PC-9 (cell line): ENCODE measurements at regions not wholly inside any gene's neighbourhood (a gene's known extent, or its start where the extent isn't known, plus 50 kb on each side); places are given as distances from the start of the nearest gene placed in this dataset.

Experiments used
- BruUV-seq: library from RNA; stranded (reverse); fragments of 400-500 nt; replicated peaks from 2 replicates; lab custom pipeline; 2021; lab: Mats Ljungman, UMichigan
- CTCF ChIA-PET: fragments of 300-600 bp; sonication (Branson Sonifier 250); formaldehyde crosslinking; loops from one replicate; lab custom pipeline; 2022; ENCODE audit warnings: antibody characterized with exemption; lab: Charles Lee
- POLR2A ChIA-PET: fragments of 300-600 bp; sonication (Branson Sonifier 250); formaldehyde crosslinking; loops from one replicate; lab custom pipeline; 2022; ENCODE audit warnings: antibody characterized with exemption; ENCODE audit not compliant: unreplicated experiment; lab: Charles Lee
- DNase-seq, 2 experiments: peaks; one replicate each; pipeline versions ENCODE4 v3.0.0 to v3.0.0-alpha.2; 2015 to 2022; ENCODE audit warnings: mixed read lengths in 1 of 2
- H2AFZ ChIP-seq: fragments of 200-600 bp; sonication (generic); 2 replicates; pipeline ENCODE4 v1.8.1; 2017; ENCODE audit warnings: antibody characterized with exemption
- H3F3A ChIP-seq: fragments of 200-600 bp; sonication (generic); 2 replicates; pipeline ENCODE4 v1.8.1; 2017; ENCODE audit warnings: antibody characterized with exemption, mild to moderate bottlenecking, low read depth; ENCODE audit not compliant: insufficient read depth
- H3K27ac ChIP-seq: fragments of 200-600 bp; sonication (generic); 2 replicates; pipeline ENCODE4 v1.6.1; 2016; ENCODE audit warnings: mixed run types
- H3K27me3 ChIP-seq: fragments of 200-600 bp; sonication (generic); 2 replicates; pipeline ENCODE4 v1.6.1; 2016; ENCODE audit warnings: low read depth, mixed run types; ENCODE audit not compliant: insufficient read depth
- H3K36me3 ChIP-seq: fragments of 200-600 bp; sonication (generic); 2 replicates; pipeline ENCODE4 v1.6.1; 2016; ENCODE audit warnings: low read depth, mixed run types
- H3K4me1 ChIP-seq: fragments of 200-600 bp; sonication (generic); replicated peaks from 2 replicates; pipeline ENCODE4 v1.6.1; 2016; ENCODE audit warnings: mixed run types; ENCODE audit not compliant: insufficient read depth
- H3K4me2 ChIP-seq: fragments of 200-600 bp; sonication (generic); 2 replicates; pipeline ENCODE4 v1.6.1; 2017; ENCODE audit warnings: mixed run types
- H3K4me3 ChIP-seq: fragments of 200-600 bp; sonication (generic); 2 replicates; pipeline ENCODE4 v1.6.1; 2016; ENCODE audit warnings: mixed run types
- H3K79me2 ChIP-seq: fragments of 200-600 bp; sonication (generic); 2 replicates; pipeline ENCODE4 v1.6.1; 2017; ENCODE audit warnings: low read depth, mixed run types
- H3K9me2 ChIP-seq: fragments of 200-600 bp; sonication (generic); 2 replicates; pipeline ENCODE4 v1.8.1; 2017; ENCODE audit warnings: mild to moderate bottlenecking; ENCODE audit not compliant: insufficient read depth
- H3K9me3 ChIP-seq: fragments of 200-600 bp; sonication (generic); 2 replicates; pipeline ENCODE4 v1.8.1; 2016; ENCODE audit warnings: low read depth; ENCODE audit not compliant: insufficient read depth
- H4K20me1 ChIP-seq: fragments of 200-600 bp; sonication (generic); 2 replicates; pipeline ENCODE4 v1.8.1; 2017; ENCODE audit not compliant: insufficient read depth
- EZH2 ChIP-seq: fragments of 200-600 bp; sonication (generic); IDR thresholded peaks from 2 replicates; pipeline ENCODE4 v1.8.0; 2017; ENCODE audit warnings: antibody characterized with exemption, low read depth
- intact Hi-C: fragments of 100-400 bp; cut with micrococcal nuclease; formaldehyde crosslinking; loops from one replicate; pipeline ENCODE4 v1.10.0; 2022; ENCODE audit not compliant: unreplicated experiment
- TF ChIP-seq, protein P1 (sequence below): fragments of 200-600 bp; sonication (generic); conservative IDR thresholded peaks from 2 replicates; pipeline ENCODE4 v1.6.1; 2017; ENCODE audit warnings: mixed run types, antibody characterized with exemption, mild to moderate bottlenecking, moderate library complexity

DNA sequence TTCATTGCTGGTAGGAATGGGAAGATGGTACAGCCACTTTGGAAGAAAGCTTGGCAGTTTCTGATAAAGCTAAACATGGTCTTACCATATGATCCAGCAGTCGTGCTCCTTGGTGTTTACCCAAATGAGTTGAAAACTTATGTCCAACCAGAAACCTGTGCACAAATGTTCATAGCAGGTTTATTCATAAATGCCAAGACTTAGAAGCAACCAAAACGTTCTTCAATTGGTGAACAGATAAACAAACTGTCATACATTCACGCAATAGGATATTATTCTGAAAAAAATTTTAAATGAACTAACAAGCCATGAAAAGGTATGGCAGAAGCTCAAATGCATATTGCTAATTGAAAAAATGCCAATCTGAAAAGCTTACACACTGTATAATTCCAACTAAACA lies 117.1 kb downstream of the LINC00237 start:
- H3K27me3 ChIP-seq, result peaks cover 70% of the 10 kb centered on the region
- H3K4me3 ChIP-seq, result no peak overlapping the region
- H3K79me2 ChIP-seq, result no peaks in the 10 kb centered on the region
- no peak overlapping the region for H3K4me2 ChIP-seq
- H3K9me2 ChIP-seq, result no peaks in the 10 kb centered on the region
- no peaks in the 10 kb centered on the region for H4K20me1 ChIP-seq
- no peak for TF ChIP-seq EZH2
- TF ChIP-seq, protein P1, sequence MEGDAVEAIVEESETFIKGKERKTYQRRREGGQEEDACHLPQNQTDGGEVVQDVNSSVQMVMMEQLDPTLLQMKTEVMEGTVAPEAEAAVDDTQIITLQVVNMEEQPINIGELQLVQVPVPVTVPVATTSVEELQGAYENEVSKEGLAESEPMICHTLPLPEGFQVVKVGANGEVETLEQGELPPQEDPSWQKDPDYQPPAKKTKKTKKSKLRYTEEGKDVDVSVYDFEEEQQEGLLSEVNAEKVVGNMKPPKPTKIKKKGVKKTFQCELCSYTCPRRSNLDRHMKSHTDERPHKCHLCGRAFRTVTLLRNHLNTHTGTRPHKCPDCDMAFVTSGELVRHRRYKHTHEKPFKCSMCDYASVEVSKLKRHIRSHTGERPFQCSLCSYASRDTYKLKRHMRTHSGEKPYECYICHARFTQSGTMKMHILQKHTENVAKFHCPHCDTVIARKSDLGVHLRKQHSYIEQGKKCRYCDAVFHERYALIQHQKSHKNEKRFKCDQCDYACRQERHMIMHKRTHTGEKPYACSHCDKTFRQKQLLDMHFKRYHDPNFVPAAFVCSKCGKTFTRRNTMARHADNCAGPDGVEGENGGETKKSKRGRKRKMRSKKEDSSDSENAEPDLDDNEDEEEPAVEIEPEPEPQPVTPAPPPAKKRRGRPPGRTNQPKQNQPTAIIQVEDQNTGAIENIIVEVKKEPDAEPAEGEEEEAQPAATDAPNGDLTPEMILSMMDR, result no peak
- ChIA-PET CTCF (no interaction called here), POLR2A (no interaction called here)
- no peaks in the 10 kb centered on the region for H3F3A ChIP-seq
- H3K36me3 ChIP-seq, result no peaks in the 10 kb centered on the region
- H2AFZ ChIP-seq, result no peak overlapping the region
- intact Hi-C loops, result no loop called here
- BruUV-seq, result no TSS peak
- no peaks in the 10 kb centered on the region for H3K9me3 ChIP-seq
- DNase-seq, result no peak
- H3K27ac ChIP-seq, result no peak overlapping the region
- no peaks in the 10 kb centered on the region for H3K4me1 ChIP-seq

DNA sequence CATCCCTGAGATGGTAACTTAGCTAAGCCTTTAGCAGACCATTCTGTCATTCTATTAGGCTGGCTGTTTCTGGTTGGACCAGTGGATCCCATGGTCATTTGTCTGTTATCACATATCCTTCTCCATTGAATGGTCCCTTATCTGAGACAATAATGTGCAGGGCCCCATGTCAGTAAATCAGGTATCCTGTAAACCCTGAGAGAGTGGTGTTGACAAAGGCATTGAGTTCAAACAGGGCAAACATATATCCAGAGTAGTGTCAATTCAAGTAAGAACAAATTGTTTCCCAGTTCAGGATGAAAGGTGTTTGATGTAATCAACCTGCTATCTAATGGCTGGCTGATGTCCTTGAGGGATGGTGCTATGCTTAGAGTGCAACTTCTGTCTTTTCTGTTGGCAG lies 126.2 kb downstream of the LINC00237 start:
- intact Hi-C loops, result no loop called here

DNA sequence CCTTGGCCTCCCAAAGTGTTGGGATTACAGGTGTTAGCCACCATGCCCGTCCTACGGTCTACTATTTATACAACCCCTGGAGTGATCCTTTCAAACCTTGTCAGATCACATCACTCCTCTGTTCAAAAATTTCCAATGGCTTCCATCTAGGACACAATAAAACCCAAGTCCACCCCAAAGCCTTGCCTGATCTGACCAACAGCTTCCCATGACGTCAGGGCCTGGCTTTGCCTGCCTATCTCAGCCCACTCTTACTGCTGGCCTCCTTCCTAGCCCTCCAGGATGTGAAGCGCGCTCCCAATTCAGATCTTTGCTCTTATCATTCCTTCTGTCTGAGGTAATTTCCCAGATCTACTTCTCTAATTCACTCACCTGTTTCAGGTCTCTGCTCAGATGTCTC lies 128.4 kb downstream of the LINC00237 start:
- TF ChIP-seq, protein P1, result no peak
- no peak for TF ChIP-seq EZH2
- H3K27ac ChIP-seq, result no peak overlapping the region
- no peaks in the 10 kb centered on the region for H3K9me3 ChIP-seq
- ChIA-PET CTCF (no interaction called here), POLR2A (no interaction called here)
- no peak overlapping the region for H3K4me2 ChIP-seq
- intact Hi-C loops, result no loop called here
- DNase-seq, result no peak
- no peaks in the 10 kb centered on the region for H3F3A ChIP-seq
- H3K4me1 ChIP-seq, result no peaks in the 10 kb centered on the region
- H3K9me2 ChIP-seq, result no peaks in the 10 kb centered on the region
- peaks cover 48% of the 10 kb centered on the region for H3K27me3 ChIP-seq
- no peak overlapping the region for H2AFZ ChIP-seq
- H3K4me3 ChIP-seq, result no peak overlapping the region
- BruUV-seq, result no TSS peak
- H4K20me1 ChIP-seq, result no peaks in the 10 kb centered on the region
- no peaks in the 10 kb centered on the region for H3K79me2 ChIP-seq
- no peaks in the 10 kb centered on the region for H3K36me3 ChIP-seq

More for the DNA sequence above, 126.2 kb downstream of the LINC00237 start:
- TF ChIP-seq, protein P1, result no peak
- TF ChIP-seq EZH2, result no peak
- H3K9me2 ChIP-seq, result no peaks in the 10 kb centered on the region
- no peak overlapping the region for H3K4me2 ChIP-seq
- no TSS peak for BruUV-seq
- no peaks in the 10 kb centered on the region for H3K4me1 ChIP-seq
- peaks cover 28% of the 10 kb centered on the region; the same call in 1 of the 2 replicates for H3K27me3 ChIP-seq
- CTCF ChIA-PET, result no interaction called here
- POLR2A ChIA-PET, result no interaction called here
- no peaks in the 10 kb centered on the region for H3F3A ChIP-seq
- no peak for DNase-seq
- H3K9me3 ChIP-seq, result no peaks in the 10 kb centered on the region
- no peaks in the 10 kb centered on the region for H3K36me3 ChIP-seq
- no peaks in the 10 kb centered on the region for H4K20me1 ChIP-seq
- no peak overlapping the region for H2AFZ ChIP-seq
- no peak overlapping the region for H3K4me3 ChIP-seq
- H3K79me2 ChIP-seq, result no peaks in the 10 kb centered on the region
- H3K27ac ChIP-seq, result no peak overlapping the region
